NCI-H2107 treated with DMSO at 0.1 percent for 48 hours (cell line): ENCODE measurements at regions not wholly inside any gene's neighbourhood (a gene's known extent, or its start where the extent isn't known, plus 50 kb on each side); places are given as distances from the start of the nearest gene placed in this dataset.

Source experiments
- DNase-seq: peaks from one replicate; lab custom pipeline; 2025; ENCODE audit not compliant: unreplicated experiment; lab: John Stamatoyannopoulos, UW

DNA sequence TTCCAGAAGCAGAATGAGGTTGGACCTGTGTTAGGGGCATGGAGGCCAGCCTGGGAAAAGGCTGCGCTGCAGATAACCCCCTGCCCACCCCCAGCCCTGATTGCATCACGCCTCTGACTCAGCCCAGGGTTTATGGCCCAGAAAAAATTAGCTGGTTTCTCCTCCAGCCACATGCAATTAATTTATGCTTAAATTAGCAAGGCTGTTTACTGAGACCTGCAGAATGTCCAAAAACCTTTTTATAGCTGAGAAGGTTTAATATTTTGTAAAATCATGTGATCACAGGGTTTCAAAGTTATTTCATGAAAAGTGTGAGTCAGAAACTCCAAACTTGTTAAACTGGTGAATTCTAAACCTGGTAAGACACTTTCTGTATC, 123.1 kb upstream of the HDAC4 start:
- DNase-seq, result no peak

DNA sequence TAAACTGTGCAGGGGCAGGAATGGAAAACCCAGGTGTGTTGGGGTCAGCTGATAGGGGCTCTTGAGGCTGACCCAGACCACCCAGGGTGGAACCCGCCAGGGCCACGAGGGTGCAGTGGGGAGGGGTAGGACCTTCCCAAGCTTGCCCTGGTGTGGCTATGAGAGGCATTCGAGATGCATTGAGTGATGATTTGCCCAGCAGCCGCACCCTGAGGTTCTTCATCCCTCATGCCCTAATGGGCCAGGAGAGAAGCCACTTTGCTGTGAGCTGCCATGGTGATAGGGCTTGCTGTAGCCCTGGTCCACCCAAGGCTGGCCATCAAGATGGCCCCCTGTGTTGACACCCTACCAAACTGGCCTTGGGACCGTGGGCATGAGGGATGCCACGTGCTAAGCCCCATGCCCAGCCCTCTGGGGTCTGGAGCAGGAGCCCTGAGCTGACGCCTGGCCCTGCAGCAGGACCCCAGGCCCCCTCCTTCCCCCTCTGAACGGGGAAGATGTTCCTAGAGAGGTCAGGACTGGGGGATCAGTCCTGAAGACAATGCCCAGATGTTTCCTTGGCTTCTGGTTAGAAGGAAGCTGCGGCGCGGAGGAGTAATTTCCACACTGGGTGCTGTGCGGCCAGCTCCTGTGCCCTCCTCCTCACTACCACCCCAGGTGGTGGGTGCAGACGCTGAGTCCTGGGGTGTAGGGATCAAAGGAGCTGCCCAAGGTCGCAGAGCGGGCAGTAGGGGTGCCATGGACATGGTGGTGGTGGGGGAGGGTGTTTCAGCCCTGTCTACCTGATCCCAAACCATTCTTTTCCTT, 122.5 kb upstream of the HDAC4 start:
- DNase-seq, result no peak

DNA sequence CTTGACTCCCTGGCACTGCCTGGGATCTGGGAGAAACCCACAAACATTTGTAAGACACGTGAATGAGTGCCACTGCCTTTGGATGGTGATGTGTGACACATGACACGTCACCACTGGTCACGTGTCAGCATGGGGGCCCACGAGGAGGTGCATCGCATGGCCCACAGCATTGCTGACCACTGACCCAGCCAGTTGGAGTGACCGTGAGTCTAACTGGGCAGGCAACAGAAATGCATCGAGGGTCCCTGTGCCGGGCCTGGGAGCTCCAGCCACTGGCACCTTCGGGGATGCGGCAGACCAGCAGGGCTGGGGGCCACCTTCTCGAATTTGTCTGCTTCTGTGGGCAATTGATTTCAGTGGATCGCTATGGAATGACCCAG, 121.9 kb upstream of the HDAC4 start:
- no peak for DNase-seq

DNA sequence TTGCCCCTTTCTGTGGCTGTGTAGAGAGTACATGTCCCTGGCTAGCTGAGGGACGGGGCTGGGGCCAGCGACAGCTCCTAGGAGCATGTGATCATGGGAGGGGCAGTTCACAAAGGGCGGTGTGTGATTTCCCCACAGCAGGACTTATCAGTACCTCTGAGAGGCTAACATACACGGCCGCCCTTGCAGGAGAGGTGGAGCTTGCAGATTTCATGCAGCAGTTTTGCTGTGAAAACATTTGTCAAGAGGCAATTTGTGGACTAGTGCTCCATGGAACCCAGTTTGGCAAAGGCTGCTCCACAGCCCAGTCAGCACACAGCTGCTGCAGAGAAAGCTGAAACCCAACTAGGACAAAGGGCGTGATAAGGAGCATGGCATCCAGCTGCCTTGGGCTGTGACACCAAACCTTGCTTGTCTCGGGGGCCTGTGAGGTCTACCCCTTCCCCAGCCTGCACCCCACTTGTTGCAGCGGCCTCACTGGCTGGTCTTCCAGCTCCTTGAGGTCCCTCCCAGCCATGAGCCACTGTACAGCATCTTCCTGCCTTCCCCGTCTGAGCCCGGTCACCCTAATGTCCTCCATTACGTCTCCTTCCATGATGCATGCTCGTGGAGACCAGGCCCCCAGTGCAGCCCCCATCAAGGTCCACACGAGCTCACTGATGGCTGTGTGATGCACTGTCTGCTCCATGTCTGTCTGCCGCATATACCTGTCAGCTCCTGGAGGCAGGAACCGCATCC, 121.4 kb upstream of the HDAC4 start:
- no peak for DNase-seq

DNA sequence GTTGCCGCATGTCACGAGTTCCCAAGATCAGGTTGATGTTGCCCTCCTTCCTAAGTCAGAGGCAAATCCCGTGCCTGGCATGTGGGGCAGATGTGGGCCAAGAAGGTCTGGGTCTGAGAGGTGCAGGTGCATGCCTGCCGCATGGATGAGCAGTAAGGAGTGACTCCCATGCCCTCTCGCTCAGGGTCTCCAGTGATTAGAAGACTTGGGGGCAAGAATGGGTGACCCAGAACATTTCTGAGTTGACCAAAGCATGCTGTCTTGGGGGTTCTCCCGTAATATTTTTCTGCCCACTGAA, 120.6 kb upstream of the HDAC4 start:
- DNase-seq, result no peak

DNA sequence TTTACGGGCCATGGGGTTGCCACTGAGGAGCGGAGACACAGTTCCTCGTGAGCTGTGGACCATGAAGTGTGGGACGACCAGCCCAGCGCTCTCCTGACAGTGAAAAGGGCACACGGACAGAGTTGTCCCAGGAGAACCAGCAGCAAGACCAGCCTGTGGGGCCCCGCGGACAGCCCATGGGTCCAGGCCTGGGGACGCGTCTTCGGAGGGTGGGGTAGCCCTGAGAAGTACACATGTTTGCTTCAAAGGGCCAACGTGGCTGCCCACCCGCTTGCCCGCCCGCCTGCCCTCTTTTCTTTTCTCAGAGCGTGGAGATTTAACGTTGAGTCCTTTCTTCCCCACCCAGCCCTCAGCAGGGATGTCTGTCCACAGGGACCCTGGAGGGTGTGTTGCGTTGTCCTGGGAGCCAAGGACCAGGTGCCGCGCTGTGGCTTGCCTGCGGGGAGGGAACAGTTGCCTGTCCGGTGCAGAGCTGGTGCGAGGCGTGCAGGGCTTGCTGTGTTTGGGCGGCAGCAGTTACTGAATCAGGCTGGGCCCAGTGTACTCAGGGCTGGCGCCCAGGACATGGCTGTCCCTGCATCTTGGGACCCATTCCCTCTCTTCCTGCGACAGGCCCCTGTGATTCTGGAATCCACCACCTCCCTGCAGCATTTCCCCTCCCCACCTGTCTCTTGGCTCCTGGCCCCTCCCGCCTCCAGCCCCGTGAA, 120.1 kb upstream of the HDAC4 start:
- DNase-seq, result no peak

DNA sequence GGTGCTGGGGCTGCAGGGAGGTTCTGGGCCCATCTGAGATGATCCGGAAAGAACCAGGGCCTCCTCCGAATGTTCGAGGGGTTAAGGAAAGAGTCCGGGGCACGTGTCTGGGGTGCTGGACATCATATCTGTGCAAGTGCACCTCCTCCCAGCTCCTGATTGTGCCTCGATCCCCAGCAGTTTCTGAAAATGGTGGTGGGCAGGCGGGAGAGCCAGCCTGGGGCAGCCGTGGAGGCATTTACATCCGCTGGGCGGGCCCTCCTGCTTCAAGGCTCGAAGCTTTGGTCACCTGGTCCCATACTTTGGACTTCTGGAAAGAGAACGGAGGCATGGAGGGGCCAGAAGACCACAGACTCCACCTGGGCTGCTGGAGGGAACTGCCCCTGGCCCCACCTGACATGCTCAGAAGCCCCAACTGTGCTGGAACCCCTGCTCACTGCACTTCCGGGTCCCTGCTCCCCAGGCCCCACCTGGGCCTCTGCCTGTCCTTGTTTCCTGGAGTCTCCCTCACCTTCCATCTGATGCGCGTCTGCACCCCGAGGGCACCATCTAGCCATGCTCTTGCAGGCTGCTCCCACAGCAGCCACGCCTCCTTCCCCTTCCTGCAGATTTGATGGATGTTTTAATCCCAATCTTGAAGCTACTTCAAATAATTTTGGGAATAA, 119.2 kb upstream of the HDAC4 start:
- DNase-seq, result no peak

DNA sequence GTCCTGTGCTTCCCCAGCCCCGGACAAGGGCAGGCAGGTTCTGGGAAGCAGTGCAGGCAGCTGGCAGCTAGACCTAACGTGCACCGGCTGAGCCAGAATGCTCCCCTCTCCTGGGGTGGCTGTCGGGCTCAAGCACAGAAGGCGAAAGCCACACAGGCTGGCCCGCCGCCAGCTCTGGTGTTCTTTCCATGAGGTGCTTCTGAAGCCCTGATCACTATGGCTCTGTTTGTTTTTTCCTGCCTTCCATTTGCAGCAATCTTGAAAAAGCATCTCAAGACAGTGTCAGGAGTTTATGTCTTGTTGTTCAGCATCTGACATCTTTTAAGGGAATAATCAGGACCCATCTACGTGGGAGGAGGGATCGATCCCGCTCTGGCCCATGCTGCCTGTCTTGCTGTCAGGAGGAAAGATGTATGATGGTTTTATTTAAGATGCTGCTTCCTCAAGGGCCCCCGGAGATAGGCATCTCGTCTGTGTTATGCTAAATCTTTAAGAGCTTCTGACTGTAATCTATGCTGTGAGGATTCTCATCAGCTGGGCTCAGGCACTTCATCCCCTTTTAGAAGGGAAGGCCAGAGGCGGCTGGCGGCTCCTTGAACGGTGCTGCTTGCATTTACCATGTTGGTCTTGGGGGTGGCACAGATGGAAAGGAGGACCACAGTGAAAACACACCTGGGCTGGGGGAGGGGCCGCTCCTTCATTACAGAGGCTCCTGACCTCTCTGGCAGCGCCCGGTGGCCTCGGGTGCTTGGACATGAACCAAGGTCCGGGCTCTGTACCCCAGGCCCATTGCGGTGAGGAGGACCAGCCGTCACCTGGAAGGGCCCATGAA, 118.5 kb upstream of the HDAC4 start:
- peak; percentile 33 for DNase-seq

DNA sequence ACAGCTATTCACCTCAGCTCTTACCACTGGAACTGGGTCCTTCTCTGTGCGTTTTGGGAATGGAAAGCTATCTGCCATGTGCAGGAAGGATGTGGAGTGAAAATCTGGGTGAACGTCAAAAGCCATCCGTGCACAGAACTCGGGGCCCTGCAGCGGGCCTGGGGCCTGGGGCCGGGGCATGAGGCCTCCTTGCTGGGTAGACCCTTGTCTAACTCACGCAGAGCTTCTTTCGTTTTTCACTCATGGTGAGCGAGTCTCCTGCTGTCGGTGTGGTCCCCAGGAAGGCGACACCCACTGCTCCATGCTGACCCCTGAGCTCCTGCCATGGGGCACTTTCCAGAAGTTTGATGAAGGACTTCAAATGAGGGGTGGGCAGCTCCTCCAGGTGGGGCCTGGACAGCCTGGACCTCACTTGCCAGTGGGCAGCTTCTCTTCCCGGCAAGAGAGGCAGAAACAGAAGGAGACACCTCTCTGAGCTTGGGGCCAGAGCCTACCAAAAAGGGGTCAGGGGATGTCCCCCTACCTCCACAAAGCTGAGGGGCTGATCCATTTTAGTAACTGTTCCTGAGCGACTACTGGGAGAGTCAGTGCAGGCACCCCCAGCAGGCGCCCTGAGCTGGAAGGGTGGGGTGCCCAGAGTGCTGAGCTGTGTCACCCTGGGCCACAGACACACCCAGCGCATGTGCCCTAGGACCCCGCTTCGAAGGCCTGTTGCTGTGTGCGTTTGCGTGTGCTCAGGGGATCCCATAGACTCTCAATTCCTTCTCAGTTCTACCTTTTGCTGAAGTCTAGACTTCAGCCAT, 117.7 kb upstream of the HDAC4 start:
- no peak for DNase-seq

DNA sequence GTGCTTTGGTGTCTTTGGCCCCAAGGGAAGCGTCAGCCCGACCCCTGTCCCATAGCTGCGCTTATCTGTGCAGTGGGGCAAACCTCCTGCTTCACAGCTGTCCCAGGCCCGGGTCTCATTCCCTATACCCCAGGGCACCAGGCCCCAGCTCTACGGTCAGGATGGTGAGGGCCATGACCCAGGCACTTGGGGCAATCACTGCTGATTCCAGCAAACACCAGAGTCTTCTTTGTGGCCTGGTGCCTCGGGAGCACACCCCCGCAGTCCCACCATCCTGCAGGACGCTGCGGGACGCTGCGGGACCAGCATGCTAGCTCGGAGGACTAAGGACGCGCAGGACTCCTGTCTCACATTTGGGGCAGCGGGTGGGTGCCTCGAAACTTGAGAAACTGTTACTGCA, 116.9 kb upstream of the HDAC4 start:
- no peak for DNase-seq

DNA sequence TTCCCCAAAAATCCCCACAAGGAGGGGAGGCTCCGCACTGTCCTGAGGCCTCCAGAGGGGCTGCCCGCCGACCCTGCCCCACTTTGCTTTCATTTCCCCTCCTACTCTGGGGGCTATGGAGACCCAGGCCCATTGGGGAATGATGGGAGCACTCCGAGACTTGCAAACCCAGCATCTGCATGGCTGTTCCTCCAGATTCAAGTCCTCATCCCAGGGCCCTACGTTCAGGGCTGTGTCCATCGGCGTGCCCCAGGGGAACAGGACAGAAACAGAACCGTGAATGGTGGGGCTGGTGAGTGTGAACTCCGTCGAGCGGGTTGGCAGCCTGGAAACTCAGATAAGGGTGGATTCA, 116.1 kb upstream of the HDAC4 start:
- no peak for DNase-seq

DNA sequence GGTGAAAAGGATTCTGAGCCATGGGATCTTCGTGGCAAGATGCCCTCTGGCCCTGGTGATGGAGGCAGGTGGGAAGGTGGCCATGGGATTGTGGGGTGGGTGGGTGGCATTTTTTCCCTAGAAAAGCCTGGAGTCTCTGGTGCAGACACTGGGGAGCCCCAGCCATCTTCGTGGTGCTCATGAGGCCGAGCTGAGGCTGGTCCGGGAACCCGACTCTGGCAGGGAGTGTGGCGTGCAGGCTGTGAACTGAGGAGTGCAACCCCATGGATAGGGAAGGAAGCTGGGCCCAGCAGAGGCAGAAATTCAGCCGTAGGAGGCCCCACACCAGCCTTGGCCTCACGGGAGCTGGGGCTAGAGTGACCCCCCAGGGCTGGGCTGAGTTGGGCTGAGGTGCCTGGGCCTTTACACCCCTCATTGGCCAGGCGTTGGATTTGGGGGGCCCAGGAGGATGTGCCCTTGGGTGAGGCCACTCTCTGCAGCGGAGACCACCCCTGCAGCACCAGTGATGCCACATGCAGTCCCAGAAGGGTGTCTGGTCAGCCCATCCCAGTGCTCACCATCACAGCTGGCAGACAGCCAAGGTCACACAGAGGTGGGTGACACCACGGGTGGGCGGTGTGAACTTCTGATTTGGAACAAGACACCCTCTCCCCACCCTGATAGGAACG, 115.6 kb upstream of the HDAC4 start:
- DNase-seq, result no peak

DNA sequence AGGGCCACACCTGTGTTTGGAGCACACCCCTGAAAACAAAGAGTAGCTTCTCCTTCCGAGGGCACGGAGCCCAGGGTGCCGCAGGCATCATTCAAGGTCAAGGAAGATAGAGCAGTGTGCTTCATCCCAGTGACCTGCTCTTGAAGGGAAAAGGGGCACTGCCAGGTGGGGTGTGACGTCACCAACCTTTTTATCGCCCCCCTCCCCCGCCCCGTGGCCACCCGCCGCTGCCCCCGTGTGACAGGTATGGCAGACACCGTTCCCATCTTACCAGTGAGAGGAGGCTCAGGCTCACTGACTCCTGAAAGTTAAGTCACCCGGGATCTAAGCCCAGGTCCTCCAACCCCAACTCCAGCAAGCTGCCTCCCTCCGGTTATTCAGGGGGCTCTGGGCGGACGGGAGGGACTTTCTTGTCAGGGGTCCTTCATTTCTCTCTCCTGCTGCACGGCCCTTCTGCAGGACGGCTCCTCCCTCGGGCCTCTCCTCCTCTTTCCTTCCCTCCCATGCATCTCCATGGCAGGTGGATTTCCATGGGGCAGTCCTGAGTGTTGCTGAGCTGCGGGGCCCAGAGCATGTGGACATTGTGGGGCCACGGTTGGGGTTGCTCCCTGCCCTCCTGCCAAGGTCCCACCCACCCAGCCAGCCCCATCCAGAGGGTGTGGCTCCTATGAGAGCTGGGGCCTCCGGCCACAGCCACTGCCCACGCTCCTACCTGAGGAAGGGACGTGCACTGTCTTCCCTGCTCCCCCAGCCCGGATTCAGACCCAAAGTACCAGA, 114.1 kb upstream of the HDAC4 start:
- DNase-seq, result no peak

DNA sequence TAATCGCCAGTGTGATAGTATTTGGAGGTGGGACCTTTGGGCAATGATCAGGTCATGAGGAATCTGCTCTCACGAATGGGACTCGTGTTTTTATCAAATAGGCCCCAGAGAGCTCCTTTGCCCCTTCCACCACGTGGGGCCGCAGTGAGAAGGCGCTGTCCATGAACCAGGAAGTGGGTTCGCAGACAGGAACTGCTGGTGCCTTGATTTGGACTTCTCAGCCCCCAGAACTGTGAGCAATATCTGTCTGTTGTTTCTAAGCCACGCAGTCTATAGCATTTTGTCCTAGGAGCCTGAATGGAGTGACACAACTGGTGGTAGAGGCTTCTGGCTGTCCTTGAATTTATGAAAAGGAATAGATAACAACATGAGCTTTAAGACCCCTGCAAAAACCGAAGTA, 111.2 kb upstream of the HDAC4 start:
- no peak for DNase-seq

DNA sequence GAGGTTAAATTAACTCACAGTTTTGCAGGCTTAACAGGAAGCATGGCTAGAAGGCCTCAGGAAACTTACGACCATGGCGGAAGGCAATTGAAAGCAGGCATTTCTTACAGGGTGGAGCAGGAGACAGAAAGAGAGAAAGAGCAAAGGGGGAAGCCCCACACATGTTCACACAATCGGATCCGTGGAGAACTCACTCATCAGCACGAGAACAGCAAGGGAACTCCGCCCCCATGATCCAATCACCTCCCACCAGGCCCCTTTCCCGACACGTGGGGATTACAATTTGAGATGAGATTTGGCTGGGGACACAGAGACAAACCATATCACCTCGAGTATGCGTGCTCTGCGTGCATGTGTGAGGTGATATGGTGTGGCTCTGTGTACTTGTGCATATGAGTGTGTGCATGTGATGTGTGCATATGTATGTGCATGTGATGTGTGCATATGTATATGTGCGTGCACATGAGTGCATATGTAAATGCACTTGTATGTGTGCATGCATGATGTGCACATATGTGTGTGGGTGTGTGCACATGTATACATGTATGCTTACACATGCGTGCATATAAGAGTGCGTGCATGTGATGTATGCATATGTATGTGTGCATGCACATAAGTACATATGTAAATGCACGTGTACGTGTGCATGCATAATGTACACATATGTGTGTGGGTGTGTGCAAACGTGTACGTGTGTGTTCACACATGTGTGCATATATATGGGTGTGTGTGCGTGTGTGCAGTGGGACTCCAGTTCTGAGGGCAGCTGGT, 108.7 kb upstream of the HDAC4 start:
- no peak for DNase-seq

DNA sequence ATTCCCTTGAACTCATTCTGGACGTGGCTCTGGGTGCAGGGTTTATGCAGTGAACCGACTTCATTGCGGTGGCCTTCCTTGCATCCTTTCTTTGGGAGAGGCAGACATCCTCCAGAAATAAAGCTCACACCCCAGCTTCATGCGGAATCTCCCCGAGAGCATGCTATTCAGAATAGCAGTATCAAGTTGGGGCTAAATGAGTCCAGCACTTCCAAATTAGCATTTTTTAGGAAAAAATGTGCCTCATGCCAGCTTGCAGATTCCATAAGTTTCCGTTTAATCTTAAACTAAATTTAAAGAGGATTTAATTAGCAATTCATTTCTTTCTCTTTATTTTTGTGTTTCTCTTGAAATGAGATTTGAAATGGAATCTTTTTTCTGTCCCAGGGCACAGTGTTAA, 107.4 kb upstream of the HDAC4 start:
- no peak for DNase-seq

DNA sequence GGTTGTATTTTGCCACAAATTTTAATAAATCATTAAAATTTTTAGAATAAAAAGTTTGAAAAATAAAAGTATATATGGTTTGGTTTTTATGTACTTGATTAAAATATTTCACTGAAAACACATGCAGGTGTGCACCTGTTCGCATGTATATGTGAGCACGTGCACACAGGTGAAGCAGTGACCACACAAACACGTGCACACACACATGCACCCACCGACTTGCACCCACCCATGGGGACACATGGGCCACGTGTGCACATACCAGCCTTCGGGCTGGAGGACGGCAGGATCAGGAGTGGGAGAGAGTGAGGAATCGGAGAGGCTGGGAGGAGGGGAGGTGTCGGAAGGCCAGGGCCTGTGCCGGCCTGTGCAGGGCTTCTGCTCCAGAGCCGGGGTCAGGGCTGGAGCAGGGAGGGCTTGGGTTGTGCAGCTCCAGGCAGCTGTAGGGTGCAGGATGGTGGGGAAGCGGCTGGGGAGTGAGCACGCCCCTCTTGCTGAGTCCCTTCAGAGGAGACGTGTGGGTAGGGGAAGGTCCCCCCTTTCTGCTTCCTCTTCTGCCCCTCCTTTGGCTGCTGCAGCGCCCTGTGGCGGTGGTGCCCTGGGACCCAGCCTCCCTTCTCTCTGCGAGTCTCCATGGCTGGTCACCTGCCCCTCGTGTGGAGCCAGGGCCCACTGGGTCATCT, 106.9 kb upstream of the HDAC4 start:
- no peak for DNase-seq

DNA sequence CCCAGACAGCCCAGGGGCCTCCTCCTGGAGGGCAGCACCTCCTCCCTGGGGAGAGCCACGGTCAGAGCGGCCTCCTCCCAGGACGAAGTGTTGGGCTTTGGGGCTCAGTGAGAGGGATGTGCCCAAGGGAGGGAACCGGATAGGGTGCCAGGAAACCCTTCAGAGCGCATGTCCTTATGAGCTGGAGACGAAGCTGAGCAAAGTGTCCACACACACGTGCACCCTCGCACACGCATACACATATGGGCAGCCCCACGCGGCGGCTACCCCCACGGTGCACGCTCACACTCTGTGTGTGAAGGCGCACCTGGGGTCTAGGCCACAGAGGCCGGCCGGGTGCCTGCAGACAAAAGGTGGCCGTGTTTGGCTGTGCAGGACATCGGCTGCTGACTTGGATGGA, 106.1 kb upstream of the HDAC4 start:
- no peak for DNase-seq
